Common myeloid progenitor, CD34-positive (primary cell): ENCODE measurements at regions not wholly inside any gene's neighbourhood (a gene's known extent, or its start where the extent isn't known, plus 50 kb on each side); places are given as distances from the start of the nearest gene placed in this dataset.

Source experiments
- CTCF ChIA-PET: fragments of 350-600 bp; sonication (Branson Sonifier 250); formaldehyde crosslinking; loops from one replicate; lab custom pipeline; 2021; ENCODE audit warnings: antibody characterized with exemption; lab: Charles Lee
- POLR2A ChIA-PET: fragments of 350-600 bp; sonication (Branson Sonifier 250); formaldehyde crosslinking; loops from one replicate; lab custom pipeline; 2021; ENCODE audit warnings: antibody characterized with exemption; lab: Charles Lee
- DNase-seq, 3 donors: peaks; one replicate each; pipeline versions ENCODE4 v3.0.0 to v3.0.0-alpha.2; 2013
- H3K27ac ChIP-seq, 2 experiments: 1 replicate in 1 of 2; 2 replicates in 1 of 2; pipeline ENCODE4 v1.7.0; 2013; ENCODE audit warnings: inconsistent platforms in 2 of 2, low read length in 2 of 2, mild to moderate bottlenecking in 2 of 2, low read depth in 1 of 2, moderate library complexity in 1 of 2; ENCODE audit not compliant: severe bottlenecking in 2 of 2, insufficient read depth in 1 of 2, poor library complexity in 1 of 2
- H3K27me3 ChIP-seq, 5 experiments: replicated peaks in 2 of 5; 1 replicate in 3 of 5; 2 replicates in 2 of 5; pipeline versions ENCODE4 v1.6.1 to v1.7.0; 2013; ENCODE audit warnings: low read length in 4 of 5, mild to moderate bottlenecking in 2 of 5, moderate library complexity in 2 of 5, inconsistent platforms in 1 of 5; ENCODE audit not compliant: insufficient read depth in 5 of 5, control insufficient read depth in 4 of 5
- H3K36me3 ChIP-seq, 4 experiments: 1 replicate in 2 of 4; 2 replicates in 2 of 4; pipeline versions ENCODE4 v1.6.1 to v1.7.0; 2013; ENCODE audit warnings: low read length in 3 of 4, control low read depth in 1 of 4, mild to moderate bottlenecking in 1 of 4; ENCODE audit not compliant: control insufficient read depth in 4 of 4, insufficient read depth in 4 of 4
- H3K4me1 ChIP-seq, 4 experiments: 1 replicate in 3 of 4; 2 replicates in 1 of 4; pipeline versions ENCODE4 v1.6.1 to v1.7.1; 2013; ENCODE audit warnings: low read length in 3 of 4, mild to moderate bottlenecking in 3 of 4, control low read depth in 1 of 4, inconsistent platforms in 1 of 4, moderate library complexity in 1 of 4; ENCODE audit not compliant: control insufficient read depth in 4 of 4, insufficient read depth in 4 of 4; ENCODE audit errors: control extremely low read depth in 1 of 4
- H3K4me3 ChIP-seq, 7 experiments: 1 replicate in 4 of 7; 2 replicates in 3 of 7; pipeline versions ENCODE4 v1.5.1 to v1.7.0; 2013; ENCODE audit warnings: mild to moderate bottlenecking in 7 of 7, low read length in 6 of 7, moderate library complexity in 6 of 7, inconsistent platforms in 2 of 7, low read depth in 2 of 7, control low read depth in 1 of 7; ENCODE audit not compliant: insufficient read depth in 4 of 7, control insufficient read depth in 1 of 7; ENCODE audit errors: extremely low read depth in 1 of 7
- H3K9me3 ChIP-seq, 5 experiments: 1 replicate in 4 of 5; 2 replicates in 1 of 5; pipeline versions ENCODE4 v1.6.1 to v1.7.1; 2013; ENCODE audit warnings: low read length in 4 of 5, mild to moderate bottlenecking in 2 of 5, inconsistent platforms in 1 of 5, low read depth in 1 of 5, moderate library complexity in 1 of 5; ENCODE audit not compliant: control insufficient read depth in 4 of 5, insufficient read depth in 2 of 5; ENCODE audit errors: control extremely low read depth in 1 of 5
- WGBS: methylation state at CpG from one replicate; pipeline ENCODE4 v1.1.5; 2013; ENCODE audit not compliant: insufficient coverage; 5-methylcytosine and 5-hydroxymethylcytosine counted together

- Histone ChIP-seq H3K36me3 (no peaks in the 10 kb centered on the region), H3K4me1 (no peaks in the 10 kb centered on the region), H3K27ac (no peak overlapping the region), H3K4me3 (no peak overlapping the region), H3K27me3 (no peaks in the 10 kb centered on the region), H3K9me3 (no peaks in the 10 kb centered on the region)
- WGBS, result no CpG with 5 or more reads among the region's 2 CpGs
- no peak for DNase-seq
- ChIA-PET POLR2A (no interaction called here), CTCF (no interaction called here)
Measured at GRCh38 chr3:86547692-86548091, 443.3 kb downstream of the VGLL3 start.

DNA sequence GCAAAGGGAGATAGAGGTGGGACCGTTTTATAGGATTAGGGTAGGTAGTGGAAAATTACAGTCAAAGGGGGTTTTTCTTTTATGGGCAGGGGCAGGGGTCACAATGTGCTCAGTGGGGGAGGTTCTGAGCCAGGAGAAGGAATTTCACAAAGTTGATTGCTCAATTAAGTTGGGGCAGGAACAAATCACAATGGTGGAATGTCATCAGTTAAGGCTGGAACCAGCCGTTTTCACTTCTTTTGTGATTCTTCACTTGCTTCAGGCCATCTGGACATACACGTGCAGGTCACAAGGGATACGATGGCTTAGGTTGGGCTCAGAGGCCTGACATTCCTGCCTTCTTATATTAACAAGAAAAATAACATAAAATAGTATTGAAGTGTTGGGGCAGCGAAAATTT lies 453.8 kb downstream of the VGLL3 start:
- Histone ChIP-seq H3K9me3 (peaks cover 0 to 1% (median 0%) of the 10 kb centered on the region in 5 experiments), H3K27ac (no peak overlapping the region), H3K36me3 (no peaks in the 10 kb centered on the region), H3K4me3 (no peak overlapping the region), H3K4me1 (no peaks in the 10 kb centered on the region), H3K27me3 (no peaks in the 10 kb centered on the region)
- DNase-seq, result no peak
- CTCF ChIA-PET, result no interaction called here
- 92% methylated on average over 3 of the region's 5 CpGs for WGBS
- POLR2A ChIA-PET, result no interaction called here

DNA sequence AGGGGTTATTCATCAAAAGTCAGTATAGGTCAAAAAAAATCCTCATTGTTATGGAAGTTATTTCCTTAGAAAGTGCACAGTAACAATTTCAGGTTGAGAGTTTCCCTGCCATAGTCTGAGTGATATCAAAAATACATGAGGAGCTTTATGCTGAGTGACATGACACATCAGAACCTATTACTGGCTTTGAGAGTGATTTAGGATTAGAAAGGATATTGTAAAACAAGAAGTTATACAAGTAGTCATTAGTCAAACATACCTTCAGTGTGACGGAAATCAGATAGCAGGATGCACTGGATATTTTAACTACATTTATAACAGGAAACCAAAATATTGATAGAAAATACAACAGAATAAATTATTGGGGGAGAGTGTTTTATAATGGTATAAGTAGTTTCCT lies 471.1 kb downstream of the VGLL3 start:
- no CpG with 5 or more reads among the region's 1 CpG for WGBS
- Histone ChIP-seq H3K27ac (no peak overlapping the region), H3K9me3 (no peaks in the 10 kb centered on the region), H3K36me3 (no peaks in the 10 kb centered on the region), H3K4me3 (no peak overlapping the region), H3K4me1 (no peaks in the 10 kb centered on the region), H3K27me3 (no peaks in the 10 kb centered on the region)
- POLR2A ChIA-PET, result no interaction called here
- CTCF ChIA-PET, result no interaction called here
- no peak for DNase-seq

- H3K4me1 ChIP-seq, result no peaks in the 10 kb centered on the region
- POLR2A ChIA-PET, result no interaction called here
- no peaks in the 10 kb centered on the region for H3K27me3 ChIP-seq
- no peak for DNase-seq
- no peaks in the 10 kb centered on the region for H3K9me3 ChIP-seq
- WGBS, result 63% methylated on average over 1 of the region's 1 CpG
- H3K27ac ChIP-seq, result no peak overlapping the region
- no peaks in the 10 kb centered on the region for H3K36me3 ChIP-seq
- no peak overlapping the region for H3K4me3 ChIP-seq
- CTCF ChIA-PET, result no interaction called here
Measured at GRCh38 chr3:86481636-86482035, 509.3 kb downstream of the VGLL3 start.

- DNase-seq, result no peak
- Histone ChIP-seq H3K36me3 (no peaks in the 10 kb centered on the region), H3K4me3 (no peak overlapping the region), H3K4me1 (no peaks in the 10 kb centered on the region), H3K27ac (no peak overlapping the region), H3K27me3 (no peaks in the 10 kb centered on the region), H3K9me3 (no peaks in the 10 kb centered on the region)
- ChIA-PET POLR2A (no interaction called here), CTCF (no interaction called here)
Measured at GRCh38 chr3:86481031-86481430, 509.9 kb downstream of the VGLL3 start.

- H3K27me3 ChIP-seq, result no peaks in the 10 kb centered on the region
- no peaks in the 10 kb centered on the region for H3K36me3 ChIP-seq
- no peak overlapping the region for H3K4me3 ChIP-seq
- H3K4me1 ChIP-seq, result no peaks in the 10 kb centered on the region
- CTCF ChIA-PET, result no interaction called here
- H3K9me3 ChIP-seq, result no peaks in the 10 kb centered on the region
- no peak for DNase-seq
- POLR2A ChIA-PET, result no interaction called here
- no peak overlapping the region for H3K27ac ChIP-seq
Measured at GRCh38 chr3:86464180-86464579, 526.8 kb downstream of the VGLL3 start.

DNA sequence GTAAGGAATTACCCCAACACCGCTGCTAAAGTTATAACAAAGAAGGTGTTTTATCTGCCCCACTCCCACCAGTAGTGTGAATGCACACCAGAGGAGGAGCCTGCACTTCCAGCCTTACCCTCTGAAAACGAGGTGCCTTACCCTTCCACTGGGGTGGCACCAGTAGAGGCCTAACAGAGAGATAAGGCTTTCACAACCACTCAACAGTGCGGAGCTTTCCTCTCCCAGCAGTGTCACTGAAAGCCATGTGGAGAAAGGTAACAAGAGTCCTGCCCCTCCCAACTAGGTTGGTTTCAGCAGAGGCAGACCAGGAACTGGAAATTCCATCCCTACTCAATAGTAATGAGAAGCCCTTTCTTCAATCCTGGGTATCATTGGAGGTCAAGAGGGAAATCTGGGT lies 539.2 kb downstream of the VGLL3 start:
- Histone ChIP-seq H3K27me3 (no peaks in the 10 kb centered on the region), H3K4me1 (no peaks in the 10 kb centered on the region), H3K9me3 (no peaks in the 10 kb centered on the region), H3K4me3 (no peak overlapping the region), H3K27ac (no peak overlapping the region), H3K36me3 (no peaks in the 10 kb centered on the region)
- DNase-seq, result no peak
- CTCF ChIA-PET, result no interaction called here
- WGBS, result 100% methylated on average over 2 of the region's 3 CpGs
- POLR2A ChIA-PET, result no interaction called here
